ENCODE measurements at regions not wholly inside any gene's neighbourhood (a gene's known extent, or its start where the extent isn't known, plus 50 kb on each side); places are given as distances from the start of the nearest gene placed in this dataset.

GRCh38 chr4:62235911-62236310, 1035.8 kb downstream of the ADGRL3 start:
- no peak for TF ChIP-seq CTCF (IDR thresholded peaks at IDR 0.05; ENCODE audit: control insufficient read depth, extremely low read depth, insufficient read depth)
- H3K4me3 ChIP-seq (ENCODE audit: low read depth, low read length), result no peak overlapping the region
- DNase-seq (ENCODE audit: low read depth), result no peak

- no peak overlapping the region for H3K4me3 ChIP-seq (ENCODE audit: low read depth, low read length)
- no peak for TF ChIP-seq CTCF (IDR thresholded peaks at IDR 0.05; ENCODE audit: control insufficient read depth, extremely low read depth, insufficient read depth)
- no peak for DNase-seq (ENCODE audit: low read depth)
Measured at GRCh38 chr4:62232814-62233213, 1032.7 kb downstream of the ADGRL3 start.

- DNase-seq (ENCODE audit: low read depth), result no peak
- H3K4me3 ChIP-seq (ENCODE audit: low read depth, low read length), result no peak overlapping the region
- no peak for TF ChIP-seq CTCF (IDR thresholded peaks at IDR 0.05; ENCODE audit: control insufficient read depth, extremely low read depth, insufficient read depth)
Measured at GRCh38 chr4:62231994-62232393, 1031.9 kb downstream of the ADGRL3 start.

GRCh38 chr4:62226082-62226481, 1026.0 kb downstream of the ADGRL3 start:
- DNase-seq (ENCODE audit: low read depth), result no peak
- no peak for TF ChIP-seq CTCF (IDR thresholded peaks at IDR 0.05; ENCODE audit: control insufficient read depth, extremely low read depth, insufficient read depth)
- H3K4me3 ChIP-seq (ENCODE audit: low read depth, low read length), result no peak overlapping the region

GRCh38 chr4:62222121-62222520, 1022.0 kb downstream of the ADGRL3 start:
- no peak for TF ChIP-seq CTCF (IDR thresholded peaks at IDR 0.05; ENCODE audit: control insufficient read depth, extremely low read depth, insufficient read depth)
- H3K4me3 ChIP-seq (ENCODE audit: low read depth, low read length), result no peak overlapping the region
- DNase-seq (ENCODE audit: low read depth), result no peak

GRCh38 chr4:62210486-62210885, 1010.4 kb downstream of the ADGRL3 start:
- DNase-seq (ENCODE audit: low read depth), result no peak
- no peak for TF ChIP-seq CTCF (IDR thresholded peaks at IDR 0.05; ENCODE audit: control insufficient read depth, extremely low read depth, insufficient read depth)
- H3K4me3 ChIP-seq (ENCODE audit: low read depth, low read length), result no peak overlapping the region

- no peak overlapping the region for H3K4me3 ChIP-seq (ENCODE audit: low read depth, low read length)
- DNase-seq (ENCODE audit: low read depth), result no peak
- no peak for TF ChIP-seq CTCF (IDR thresholded peaks at IDR 0.05; ENCODE audit: control insufficient read depth, extremely low read depth, insufficient read depth)
Measured at GRCh38 chr4:62209757-62210485, 1009.8 kb downstream of the ADGRL3 start.
